ENCODE measurements at regions not wholly inside any gene's neighbourhood (a gene's known extent, or its start where the extent isn't known, plus 50 kb on each side); places are given as distances from the start of the nearest gene placed in this dataset.

GRCh38 chr2:216318521-216318874 lies 53.8 kb downstream of the MARCHF4 start:
- TF ChIP-seq CTCF (conservative IDR thresholded peaks at IDR 0.05) (no peak), ZFX (IDR thresholded peaks at IDR 0.05) (no peak)
